ENCODE measurements at regions not wholly inside any gene's neighbourhood (a gene's known extent, or its start where the extent isn't known, plus 50 kb on each side); places are given as distances from the start of the nearest gene placed in this dataset.

DNA sequence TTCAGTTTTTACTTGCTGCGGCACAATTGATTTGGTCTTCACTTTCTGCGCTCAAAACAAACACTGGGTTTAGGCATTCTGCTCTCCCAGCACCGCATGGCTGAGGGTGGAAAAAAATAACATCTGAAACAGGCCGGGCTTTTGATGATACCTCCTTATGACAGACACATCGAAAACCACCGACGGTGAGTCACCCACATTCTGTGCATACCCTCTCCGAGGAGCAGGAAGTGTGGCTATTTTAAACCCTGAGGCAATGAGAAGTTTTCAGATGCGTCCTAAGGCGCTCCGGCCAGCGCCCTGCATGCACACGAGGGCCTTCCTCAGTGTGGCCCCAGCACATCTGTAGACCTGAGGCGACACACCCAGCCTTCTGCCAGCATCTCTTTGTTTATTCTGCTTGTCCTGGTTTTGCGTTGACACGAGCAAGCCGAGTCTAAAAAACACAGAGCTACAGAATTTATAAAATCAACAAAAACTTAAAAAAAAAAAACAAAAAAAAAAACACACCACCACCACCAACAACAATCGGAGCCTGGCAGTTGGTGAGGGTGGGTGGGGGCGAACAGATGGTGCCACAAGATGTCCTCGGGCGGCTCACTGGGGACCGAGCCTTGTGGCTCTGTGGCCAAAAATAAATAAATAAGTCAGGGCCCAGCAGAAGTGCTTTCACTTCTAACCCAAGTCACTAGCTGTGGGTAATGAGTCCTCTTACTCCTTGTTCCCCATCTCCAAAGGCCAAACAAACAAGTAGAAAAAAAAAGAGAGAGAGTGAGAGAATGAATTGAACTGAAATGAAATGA is 162.6 kb upstream of the IRF2BP2 start:
- H3K9me3 ChIP-seq (ENCODE audit: low read length), result no peaks in the 10 kb centered on the region
- no peaks in the 10 kb centered on the region for H4K20me1 ChIP-seq (ENCODE audit: insufficient read depth)
- no peaks in the 10 kb centered on the region for H3K9me2 ChIP-seq (ENCODE audit: insufficient read depth, low read length)
- TF ChIP-seq EZH2 (IDR thresholded peaks at IDR 0.05; ENCODE audit: borderline replicate concordance, insufficient read depth, low read length, poor library complexity, severe bottlenecking), result no peak
- H3K36me3 ChIP-seq (ENCODE audit: insufficient read depth, low read length), result no peaks in the 10 kb centered on the region
- no peak overlapping the region for H3K4me2 ChIP-seq (ENCODE audit: low read length)
- H3K27me3 ChIP-seq (ENCODE audit: insufficient read depth, low read depth, low read length), result no peaks in the 10 kb centered on the region
- H3K79me2 ChIP-seq (replicated peaks; ENCODE audit: insufficient read depth, low read length), result no peaks in the 10 kb centered on the region
- no peak overlapping the region for H3K27ac ChIP-seq (ENCODE audit: low read length)
- H2AFZ ChIP-seq (ENCODE audit: low read depth, low read length), result no peak overlapping the region
- no peaks in the 10 kb centered on the region for H3F3A ChIP-seq (ENCODE audit: insufficient read depth, low read length, poor library complexity, severe bottlenecking)
- H3K9ac ChIP-seq (ENCODE audit: low read length), result no peak overlapping the region
- no peak overlapping the region for H3K4me3 ChIP-seq (ENCODE audit: low read length)

GRCh38 chr1:234771642-234772344 is 161.8 kb upstream of the IRF2BP2 start:
- no peaks in the 10 kb centered on the region for H3K79me2 ChIP-seq (replicated peaks; ENCODE audit: insufficient read depth, low read length)
- TF ChIP-seq SMC3 (conservative IDR thresholded peaks at IDR 0.05; ENCODE audit: poor library complexity) (no peak), EP300 (conservative IDR thresholded peaks at IDR 0.05; ENCODE audit: poor library complexity, severe bottlenecking) (no peak), TAF1 (IDR thresholded peaks at IDR 0.05; ENCODE audit: low read depth) (no peak), MXI1 (conservative IDR thresholded peaks at IDR 0.05; ENCODE audit: poor library complexity, severe bottlenecking) (no peak), REST (IDR thresholded peaks at IDR 0.05; ENCODE audit: borderline replicate concordance) (no peak), RAD21 (conservative IDR thresholded peaks at IDR 0.05) (no peak), EZH2 (IDR thresholded peaks at IDR 0.05; ENCODE audit: borderline replicate concordance, insufficient read depth, low read length, poor library complexity, severe bottlenecking) (no peak), POLR2AphosphoS5 (IDR thresholded peaks at IDR 0.05) (no peak)
- TF ChIP-seq, protein P1, sequence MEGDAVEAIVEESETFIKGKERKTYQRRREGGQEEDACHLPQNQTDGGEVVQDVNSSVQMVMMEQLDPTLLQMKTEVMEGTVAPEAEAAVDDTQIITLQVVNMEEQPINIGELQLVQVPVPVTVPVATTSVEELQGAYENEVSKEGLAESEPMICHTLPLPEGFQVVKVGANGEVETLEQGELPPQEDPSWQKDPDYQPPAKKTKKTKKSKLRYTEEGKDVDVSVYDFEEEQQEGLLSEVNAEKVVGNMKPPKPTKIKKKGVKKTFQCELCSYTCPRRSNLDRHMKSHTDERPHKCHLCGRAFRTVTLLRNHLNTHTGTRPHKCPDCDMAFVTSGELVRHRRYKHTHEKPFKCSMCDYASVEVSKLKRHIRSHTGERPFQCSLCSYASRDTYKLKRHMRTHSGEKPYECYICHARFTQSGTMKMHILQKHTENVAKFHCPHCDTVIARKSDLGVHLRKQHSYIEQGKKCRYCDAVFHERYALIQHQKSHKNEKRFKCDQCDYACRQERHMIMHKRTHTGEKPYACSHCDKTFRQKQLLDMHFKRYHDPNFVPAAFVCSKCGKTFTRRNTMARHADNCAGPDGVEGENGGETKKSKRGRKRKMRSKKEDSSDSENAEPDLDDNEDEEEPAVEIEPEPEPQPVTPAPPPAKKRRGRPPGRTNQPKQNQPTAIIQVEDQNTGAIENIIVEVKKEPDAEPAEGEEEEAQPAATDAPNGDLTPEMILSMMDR (IDR thresholded peaks at IDR 0.05; ENCODE audit: poor library complexity, severe bottlenecking), result no peak
- no peak overlapping the region for H2AFZ ChIP-seq (ENCODE audit: low read depth, low read length)
- H4K20me1 ChIP-seq (ENCODE audit: insufficient read depth), result no peaks in the 10 kb centered on the region
- no peak overlapping the region for H3K27ac ChIP-seq (ENCODE audit: low read length)
- H3K36me3 ChIP-seq (ENCODE audit: insufficient read depth, low read length), result no peaks in the 10 kb centered on the region
- H3K9me3 ChIP-seq (ENCODE audit: low read length), result no peaks in the 10 kb centered on the region
- H3F3A ChIP-seq (ENCODE audit: insufficient read depth, low read length, poor library complexity, severe bottlenecking), result no peaks in the 10 kb centered on the region
- H3K9me2 ChIP-seq (ENCODE audit: insufficient read depth, low read length), result no peaks in the 10 kb centered on the region
- no peak overlapping the region for H3K4me3 ChIP-seq (ENCODE audit: low read length)
- no peak overlapping the region for H3K4me2 ChIP-seq (ENCODE audit: low read length)
- no peaks in the 10 kb centered on the region for H3K27me3 ChIP-seq (ENCODE audit: insufficient read depth, low read depth, low read length)
- H3K9ac ChIP-seq (ENCODE audit: low read length), result no peak overlapping the region

Data from neural cell (in vitro differentiated cells).